22Rv1 (cell line): ENCODE measurements at regions not wholly inside any gene's neighbourhood (a gene's known extent, or its start where the extent isn't known, plus 50 kb on each side); places are given as distances from the start of the nearest gene placed in this dataset.

Experiments
- CTCF ChIP-seq: fragments of 450-650 bp; IDR thresholded peaks from 2 replicates; pipeline ENCODE4 v1.5.1; 2017; ENCODE audit warnings: mild to moderate bottlenecking
- ZFX ChIP-seq: fragments of 450-650 bp; IDR thresholded peaks from 2 replicates; pipeline ENCODE4 v1.6.1; 2017; ENCODE audit warnings: antibody characterized with exemption, borderline replicate concordance

GRCh38 chr6:71194724-71195123 lies 93.9 kb upstream of the OGFRL1 start:
- TF ChIP-seq CTCF (no peak), ZFX (no peak)
